GM10266 (cell line): ENCODE measurements at regions not wholly inside any gene's neighbourhood (a gene's known extent, or its start where the extent isn't known, plus 50 kb on each side); places are given as distances from the start of the nearest gene placed in this dataset.
"Not testable (repeated sequence)": the region's sequence is repeated elsewhere in the genome, so short reads cannot be mapped to it uniquely, and the experiment has no call there.

Source experiments
- DNase-seq: peaks from one replicate; pipeline ENCODE4 v3.0.0; 2012; ENCODE audit errors: extremely low spot score
- CTCF ChIP-seq: IDR thresholded peaks from 2 replicates; pipeline ENCODE4 v1.5.1; 2012; ENCODE audit warnings: mild to moderate bottlenecking, low read depth; ENCODE audit not compliant: control insufficient read depth, insufficient read depth; ENCODE audit errors: missing control alignments

- TF ChIP-seq CTCF, result no peak
- no peak for DNase-seq
Measured at GRCh38 chr6:120775698-120776097, 558.6 kb downstream of the TBC1D32 start.

GRCh38 chr6:120774275-120774674, 560.0 kb downstream of the TBC1D32 start:
- TF ChIP-seq CTCF, result no peak
- no peak for DNase-seq

GRCh38 chr6:120771019-120771418, 563.3 kb downstream of the TBC1D32 start:
- TF ChIP-seq CTCF, result no peak
- no peak for DNase-seq

GRCh38 chr6:120764312-120764711, 570.0 kb downstream of the TBC1D32 start:
- DNase-seq, result no peak
- TF ChIP-seq CTCF, result no peak

GRCh38 chr6:120759570-120759969, 574.7 kb downstream of the TBC1D32 start:
- DNase-seq, result no peak
- no peak for TF ChIP-seq CTCF

- not testable (repeated sequence) for DNase-seq
Measured at GRCh38 chr6:120748574-120748973, 585.7 kb downstream of the TBC1D32 start.

GRCh38 chr6:120736740-120737139, 597.5 kb downstream of the TBC1D32 start:
- TF ChIP-seq CTCF, result no peak
- no peak for DNase-seq

GRCh38 chr6:120735641-120736040, 598.6 kb downstream of the TBC1D32 start:
- DNase-seq, result no peak
- TF ChIP-seq CTCF, result no peak
